ENCODE measurements at regions not wholly inside any gene's neighbourhood (a gene's known extent, or its start where the extent isn't known, plus 50 kb on each side); places are given as distances from the start of the nearest gene placed in this dataset.
"Not testable (repeated sequence)": the region's sequence is repeated elsewhere in the genome, so short reads cannot be mapped to it uniquely, and the experiment has no call there.

DNA sequence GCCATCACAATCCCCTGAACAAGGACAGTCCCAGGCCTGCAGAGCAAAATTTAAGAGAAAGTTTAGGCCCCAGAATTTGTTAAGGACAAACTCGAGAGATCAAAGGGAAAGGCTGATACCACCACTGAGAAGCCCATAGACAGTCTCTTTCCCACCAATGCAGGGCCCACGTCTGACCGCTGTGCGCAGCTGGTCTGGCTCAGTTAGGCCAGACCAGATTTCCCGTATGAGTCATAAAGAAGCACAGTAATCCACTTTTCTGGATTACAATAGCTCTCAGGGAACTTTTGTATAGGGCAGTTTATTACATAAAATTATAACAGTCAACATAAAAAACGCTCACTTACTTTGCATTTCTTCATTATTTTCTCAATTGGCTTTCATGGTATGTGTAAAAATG, 259.5 kb downstream of the RCHY1 start:
- Mint-ChIP-seq H3K36me3 (no peaks in the 10 kb centered on the region), H3K27ac (no peak overlapping the region), H3K27me3 (no peaks in the 10 kb centered on the region), H3K9me3 (peaks cover 3% of the 10 kb centered on the region), H3K4me3 (no peak overlapping the region), H3K4me1 (ENCODE audit: low read depth in 2 of 2) (no peaks in the 10 kb centered on the region)
- DNase-seq (ENCODE audit: low spot score) (no peak), ATAC-seq (no peak)

DNA sequence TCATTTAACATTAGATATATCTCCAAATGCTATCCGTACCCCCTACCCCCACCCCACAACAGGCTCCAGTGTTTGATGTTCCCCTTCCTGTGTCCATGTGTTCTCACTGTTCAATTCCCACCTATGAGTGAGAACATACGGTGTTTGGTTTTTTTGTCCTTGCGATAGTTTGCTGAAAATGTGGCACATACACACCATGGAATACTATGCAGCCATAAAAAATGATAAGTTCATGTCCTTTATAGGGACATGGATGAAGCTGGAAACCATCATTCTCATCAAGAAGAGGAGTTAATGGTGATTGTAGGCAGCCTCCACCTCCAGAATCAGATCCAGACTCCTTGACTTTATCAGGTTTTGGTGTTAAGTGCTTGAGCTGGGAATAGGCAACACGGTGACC, 261.1 kb downstream of the RCHY1 start:
- not testable (repeated sequence) for H3K27ac Mint-ChIP-seq; ATAC-seq; H3K36me3 Mint-ChIP-seq; DNase-seq (ENCODE audit: low spot score); H3K4me3 Mint-ChIP-seq; H3K9me3 Mint-ChIP-seq; H3K4me1 Mint-ChIP-seq (ENCODE audit: low read depth in 2 of 2); H3K27me3 Mint-ChIP-seq

DNA sequence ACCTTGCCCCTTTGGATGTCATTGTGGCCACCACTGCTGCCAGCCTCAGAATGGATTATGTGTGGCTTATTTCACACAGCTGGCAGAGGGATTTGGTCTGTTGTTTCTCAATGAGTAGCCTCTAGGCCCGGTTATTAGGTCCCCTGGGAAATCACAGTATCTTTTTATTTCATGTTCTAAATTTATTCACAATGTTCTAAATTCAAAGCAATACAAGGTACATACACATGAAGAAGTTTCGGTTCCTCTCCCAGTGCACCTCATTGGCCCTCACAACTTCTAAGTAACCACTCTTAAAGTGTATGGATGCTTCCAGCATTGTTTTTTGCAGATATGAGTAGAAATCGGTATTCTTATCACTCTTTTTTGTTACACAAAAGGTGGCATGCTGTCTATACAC, 262.7 kb downstream of the RCHY1 start:
- no peak overlapping the region for H3K4me3 Mint-ChIP-seq
- H3K9me3 Mint-ChIP-seq, result peaks cover 3% of the 10 kb centered on the region
- ATAC-seq (no peak), DNase-seq (ENCODE audit: low spot score) (no peak)
- H3K4me1 Mint-ChIP-seq (ENCODE audit: low read depth in 2 of 2), result no peaks in the 10 kb centered on the region
- no peaks in the 10 kb centered on the region for H3K27me3 Mint-ChIP-seq
- H3K36me3 Mint-ChIP-seq, result no peaks in the 10 kb centered on the region
- H3K27ac Mint-ChIP-seq, result no peak overlapping the region

DNA sequence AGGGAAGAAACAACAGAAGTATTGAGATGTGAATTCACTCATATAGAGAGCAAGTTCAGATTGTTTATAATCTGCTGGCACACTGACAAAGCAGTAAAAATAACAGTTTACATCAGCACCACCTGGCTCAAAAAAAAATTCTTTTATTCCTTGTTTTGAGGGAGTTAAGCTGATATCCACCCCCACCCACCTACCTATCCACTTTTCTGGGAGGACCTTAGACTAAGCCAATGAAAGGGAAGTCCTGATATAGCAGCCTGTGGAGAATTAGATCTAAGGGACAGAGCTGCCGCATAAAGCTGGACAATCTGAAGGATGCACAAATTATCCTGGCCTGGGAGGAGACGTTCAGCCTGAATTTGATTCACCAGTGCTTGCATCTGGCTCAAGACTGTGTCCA, 264.5 kb downstream of the RCHY1 start:
- DNase-seq (ENCODE audit: low spot score) (no peak), ATAC-seq (no peak)
- no peaks in the 10 kb centered on the region for H3K9me3 Mint-ChIP-seq
- H3K36me3 Mint-ChIP-seq, result no peaks in the 10 kb centered on the region
- no peak overlapping the region for H3K27ac Mint-ChIP-seq
- no peaks in the 10 kb centered on the region for H3K4me1 Mint-ChIP-seq (ENCODE audit: low read depth in 2 of 2)
- no peaks in the 10 kb centered on the region for H3K27me3 Mint-ChIP-seq
- H3K4me3 Mint-ChIP-seq, result no peak overlapping the region

DNA sequence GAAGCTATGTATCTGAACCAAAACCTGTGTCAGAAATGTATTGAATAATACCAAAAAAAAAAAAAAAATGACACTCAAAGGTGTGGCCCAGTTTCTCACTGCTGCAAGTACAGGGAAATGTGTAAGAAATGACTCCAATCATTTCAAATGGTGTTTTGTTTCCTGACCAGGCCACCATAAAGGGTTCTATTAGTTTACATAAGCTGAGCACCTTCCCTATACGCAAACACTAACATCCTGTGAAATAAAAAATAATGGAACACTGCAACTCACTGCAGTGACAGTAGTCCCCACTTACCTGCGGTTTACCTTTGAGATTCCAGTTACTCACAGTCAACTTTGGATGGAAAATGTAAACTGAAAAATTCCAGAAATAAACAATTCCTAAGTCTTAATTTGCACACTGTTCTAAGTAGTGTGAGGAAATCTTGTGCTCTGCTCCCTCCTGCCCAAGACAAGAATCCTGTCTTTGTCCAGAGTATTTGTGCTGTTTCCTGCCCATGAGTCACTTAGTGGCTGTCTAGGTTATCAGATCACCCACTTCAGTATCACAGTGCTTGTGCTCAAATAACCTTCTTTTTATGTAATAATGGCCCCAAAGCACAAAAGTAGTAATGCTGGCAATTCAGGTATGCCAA, 265.3 kb downstream of the RCHY1 start:
- Mint-ChIP-seq H3K9me3 (no peaks in the 10 kb centered on the region), H3K27ac (no peak overlapping the region), H3K36me3 (no peaks in the 10 kb centered on the region), H3K4me3 (no peak overlapping the region), H3K27me3 (no peaks in the 10 kb centered on the region), H3K4me1 (ENCODE audit: low read depth in 2 of 2) (no peaks in the 10 kb centered on the region)
- no peak for ATAC-seq
- DNase-seq (ENCODE audit: low spot score), result no peak

DNA sequence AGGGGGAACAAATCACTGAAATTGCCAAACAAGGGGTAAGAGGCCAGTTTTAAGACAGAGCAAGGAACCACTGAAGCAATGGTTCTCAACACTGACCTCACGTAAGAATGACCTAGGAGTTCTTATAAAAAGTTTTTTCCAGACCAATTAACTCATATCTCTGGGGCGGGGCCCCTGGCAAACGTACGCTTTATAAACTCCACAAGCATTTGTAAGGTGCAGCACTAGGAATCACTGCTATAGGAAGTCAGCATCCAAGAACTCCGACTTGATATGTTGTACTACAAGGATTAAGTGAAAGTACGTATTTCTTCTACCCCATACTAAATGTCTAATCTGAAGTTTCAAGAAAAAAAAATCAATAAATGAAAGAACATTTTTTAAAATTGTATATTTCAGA, 269.9 kb downstream of the RCHY1 start:
- Mint-ChIP-seq H3K36me3 (no peaks in the 10 kb centered on the region), H3K27ac (no peak overlapping the region), H3K27me3 (no peaks in the 10 kb centered on the region), H3K4me1 (ENCODE audit: low read depth in 2 of 2) (no peaks in the 10 kb centered on the region), H3K4me3 (no peak overlapping the region), H3K9me3 (peaks cover 3% of the 10 kb centered on the region)
- no peak for ATAC-seq
- no peak for DNase-seq (ENCODE audit: low spot score)

DNA sequence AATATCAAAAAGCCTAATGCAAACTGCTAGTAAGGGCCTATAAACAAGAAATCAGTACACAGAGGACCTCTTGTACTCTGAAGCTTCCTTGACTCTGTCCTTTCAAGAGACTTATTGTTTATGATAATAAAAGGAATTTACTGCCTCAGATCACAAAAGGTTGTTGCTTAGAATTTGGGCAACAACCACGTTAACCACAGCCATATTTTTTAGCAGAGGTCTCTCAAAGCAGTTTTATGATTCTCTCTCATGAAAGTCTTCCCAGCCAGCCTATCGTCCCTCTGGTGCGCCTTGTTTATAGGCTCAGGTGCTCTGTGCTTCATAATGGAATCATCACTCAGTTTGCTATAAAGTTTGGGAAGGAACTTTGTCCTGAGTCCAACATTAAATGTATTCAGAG, 270.6 kb downstream of the RCHY1 start:
- no peak overlapping the region for H3K4me3 Mint-ChIP-seq
- no peak for ATAC-seq
- H3K9me3 Mint-ChIP-seq, result peaks cover 3% of the 10 kb centered on the region
- H3K27me3 Mint-ChIP-seq, result no peaks in the 10 kb centered on the region
- no peak overlapping the region for H3K27ac Mint-ChIP-seq
- no peaks in the 10 kb centered on the region for H3K36me3 Mint-ChIP-seq
- H3K4me1 Mint-ChIP-seq (ENCODE audit: low read depth in 2 of 2), result no peaks in the 10 kb centered on the region
- DNase-seq (ENCODE audit: low spot score), result no peak

DNA sequence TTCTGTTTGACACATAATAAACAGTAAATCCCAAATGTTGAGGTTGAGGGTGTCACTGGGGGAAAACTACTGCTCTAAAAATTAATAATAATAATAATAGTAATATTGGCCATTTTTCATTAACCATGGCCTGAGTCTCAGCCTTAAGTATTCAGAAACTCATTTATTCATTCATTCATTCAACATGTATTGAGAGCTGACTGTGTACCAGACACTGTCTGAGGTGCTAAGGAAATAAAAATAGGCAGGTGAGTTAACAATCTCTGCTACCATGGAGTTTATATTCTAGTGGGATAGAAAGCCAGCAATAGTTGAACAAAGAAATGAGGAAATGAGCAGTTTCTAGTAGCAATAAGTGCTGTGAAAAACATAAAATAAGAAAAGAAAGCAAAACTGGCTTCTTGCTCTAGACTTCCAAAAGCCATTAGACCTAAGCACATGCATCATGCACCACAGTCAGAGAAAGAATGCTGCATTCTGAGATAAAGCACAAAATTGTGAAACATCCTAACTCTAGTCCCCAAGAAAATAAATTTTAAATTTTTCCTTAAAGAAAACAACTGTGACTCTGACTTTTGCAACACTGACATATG, 278.7 kb downstream of the RCHY1 start:
- Mint-ChIP-seq H3K4me1 (ENCODE audit: low read depth in 2 of 2) (no peaks in the 10 kb centered on the region), H3K4me3 (no peak overlapping the region), H3K27ac (no peak overlapping the region), H3K27me3 (no peaks in the 10 kb centered on the region), H3K9me3 (peaks cover 5% of the 10 kb centered on the region), H3K36me3 (no peaks in the 10 kb centered on the region)
- ATAC-seq (no peak), DNase-seq (ENCODE audit: low spot score) (no peak)

DNA sequence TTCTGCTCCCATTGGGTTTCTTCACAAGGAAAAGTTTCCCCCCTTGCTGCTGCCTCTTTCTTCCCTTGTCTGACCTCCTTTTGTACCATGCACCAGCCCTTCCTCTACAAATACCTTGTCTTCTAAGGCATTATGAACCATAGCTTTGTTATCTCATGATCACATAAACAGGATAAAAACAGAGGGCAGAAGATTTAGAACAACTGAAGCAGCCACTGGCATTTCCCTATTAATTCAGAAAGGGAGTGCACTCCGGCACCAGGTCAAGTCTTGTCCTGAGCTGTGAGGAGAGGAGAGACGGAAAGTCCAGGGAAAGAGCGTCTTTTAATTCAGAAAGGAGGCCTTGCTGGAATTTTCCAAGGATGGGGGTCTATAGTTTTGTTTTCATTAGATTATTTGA, 281.7 kb downstream of the RCHY1 start:
- DNase-seq (ENCODE audit: low spot score) (no peak), ATAC-seq (no peak)
- Mint-ChIP-seq H3K27me3 (no peaks in the 10 kb centered on the region), H3K27ac (no peak overlapping the region), H3K4me1 (ENCODE audit: low read depth in 2 of 2) (no peaks in the 10 kb centered on the region), H3K36me3 (no peaks in the 10 kb centered on the region), H3K4me3 (no peak overlapping the region), H3K9me3 (peaks cover 5% of the 10 kb centered on the region)

DNA sequence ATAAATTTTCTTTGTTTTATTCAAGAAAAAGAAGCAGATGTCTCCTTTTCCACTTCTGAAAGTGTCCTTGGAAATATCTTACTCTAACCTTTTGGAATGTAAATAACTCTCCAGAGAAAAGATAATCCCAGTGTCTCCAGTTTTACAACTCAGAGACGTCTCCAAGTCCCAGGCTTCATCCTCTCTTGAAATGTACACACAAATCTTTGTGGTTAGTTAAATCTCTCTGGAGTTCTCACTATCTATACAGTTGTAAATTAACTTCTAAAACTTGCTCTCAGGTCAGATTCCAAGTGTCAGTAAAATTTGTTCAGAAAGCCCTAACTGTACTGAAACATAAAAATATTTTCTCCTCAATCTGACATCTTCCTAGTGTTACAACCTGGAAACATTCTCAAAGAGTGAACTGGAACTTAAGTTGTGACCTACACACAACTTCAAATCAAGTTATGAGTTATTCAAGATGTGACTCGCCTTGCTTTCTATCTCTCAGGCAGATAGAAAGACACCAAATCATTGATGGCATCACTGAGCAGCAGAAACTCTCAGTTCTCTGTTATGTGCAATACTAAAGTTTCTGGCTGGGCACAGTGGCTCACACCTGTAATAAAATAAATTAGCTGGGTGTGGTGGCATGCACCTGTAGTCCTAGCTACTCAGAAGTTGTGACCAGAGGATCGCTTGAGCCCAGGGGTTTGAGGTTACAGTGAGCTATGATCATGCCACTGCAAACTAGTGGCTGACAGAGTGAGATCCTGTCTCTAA, 284.2 kb downstream of the RCHY1 start:
- DNase-seq (ENCODE audit: low spot score) (no peak), ATAC-seq (no peak)
- peaks cover 5% of the 10 kb centered on the region for H3K9me3 Mint-ChIP-seq
- no peak overlapping the region for H3K4me3 Mint-ChIP-seq
- H3K36me3 Mint-ChIP-seq, result no peaks in the 10 kb centered on the region
- H3K27me3 Mint-ChIP-seq, result no peaks in the 10 kb centered on the region
- H3K27ac Mint-ChIP-seq, result no peak overlapping the region
- no peaks in the 10 kb centered on the region for H3K4me1 Mint-ChIP-seq (ENCODE audit: low read depth in 2 of 2)

DNA sequence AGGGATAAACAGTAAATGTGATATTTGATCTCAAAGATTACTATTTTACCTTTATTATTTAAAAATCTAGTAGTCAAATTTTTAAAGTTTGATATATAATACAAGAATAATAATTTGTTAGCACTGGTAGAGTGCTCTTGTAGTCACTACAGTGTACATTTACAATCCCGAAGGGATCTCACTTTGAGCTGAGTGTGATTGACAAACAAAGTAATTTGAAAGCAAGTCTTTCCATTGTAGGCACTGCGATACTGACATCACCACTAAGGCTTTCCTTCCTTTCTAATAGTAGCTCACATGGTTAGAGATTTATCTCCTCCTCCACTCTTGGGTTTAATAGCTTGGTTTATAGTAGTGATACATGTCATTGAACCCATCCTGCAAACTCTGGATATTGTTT, 280.6 kb downstream of the PARM1 start:
- DNase-seq (ENCODE audit: low spot score), result no peak
- H3K36me3 Mint-ChIP-seq, result no peaks in the 10 kb centered on the region
- H3K9me3 Mint-ChIP-seq, result peaks cover 7% of the 10 kb centered on the region
- H3K4me1 Mint-ChIP-seq (ENCODE audit: low read depth in 2 of 2), result no peaks in the 10 kb centered on the region
- no peak overlapping the region for H3K4me3 Mint-ChIP-seq
- no peaks in the 10 kb centered on the region for H3K27me3 Mint-ChIP-seq
- ATAC-seq, result no peak
- no peak overlapping the region for H3K27ac Mint-ChIP-seq

DNA sequence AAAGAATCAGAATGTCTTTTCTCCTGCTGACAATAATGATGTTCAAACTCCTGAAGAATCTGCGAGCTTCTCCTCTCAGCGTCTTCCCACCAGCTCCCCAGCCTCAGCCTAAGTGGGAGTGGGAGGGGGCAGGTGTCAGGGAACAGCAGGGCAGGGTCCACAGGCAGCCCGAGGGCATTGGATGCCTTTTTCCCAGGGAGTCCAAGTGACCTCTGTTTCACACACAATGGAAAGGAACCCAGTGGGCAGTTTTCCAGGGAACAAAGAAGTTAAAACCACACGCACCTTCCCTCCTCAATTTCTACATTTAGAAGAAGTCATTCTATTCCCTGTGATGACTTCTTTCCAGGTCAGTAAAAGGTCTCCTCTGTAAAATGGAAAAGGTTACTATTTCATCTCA, 278.5 kb downstream of the PARM1 start:
- Mint-ChIP-seq H3K27ac (no peak overlapping the region), H3K9me3 (peaks cover 4% of the 10 kb centered on the region), H3K36me3 (no peaks in the 10 kb centered on the region), H3K27me3 (no peaks in the 10 kb centered on the region), H3K4me3 (no peak overlapping the region), H3K4me1 (ENCODE audit: low read depth in 2 of 2) (no peaks in the 10 kb centered on the region)
- DNase-seq (ENCODE audit: low spot score), result no peak
- ATAC-seq, result no peak

DNA sequence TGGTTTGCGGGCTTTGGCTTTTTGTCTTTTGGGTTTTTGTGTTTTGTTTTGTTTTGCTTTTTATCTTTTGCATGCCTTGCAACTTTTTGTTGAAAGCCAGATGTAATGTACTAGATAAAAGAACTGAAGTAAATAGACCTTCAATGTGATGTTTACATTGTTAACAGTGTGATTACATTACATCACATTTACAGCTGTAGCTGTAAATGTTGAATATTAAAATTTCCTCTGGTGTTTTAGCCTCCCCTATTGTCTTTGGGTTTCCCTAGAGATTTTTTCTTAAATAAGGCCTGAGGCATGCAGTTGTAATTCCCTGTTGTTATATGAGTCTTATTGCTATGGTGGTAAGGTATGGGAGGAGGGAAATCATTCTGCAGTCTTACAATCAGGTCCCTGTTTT, 275.0 kb downstream of the PARM1 start:
- H3K4me3 Mint-ChIP-seq, result no peak overlapping the region

DNA sequence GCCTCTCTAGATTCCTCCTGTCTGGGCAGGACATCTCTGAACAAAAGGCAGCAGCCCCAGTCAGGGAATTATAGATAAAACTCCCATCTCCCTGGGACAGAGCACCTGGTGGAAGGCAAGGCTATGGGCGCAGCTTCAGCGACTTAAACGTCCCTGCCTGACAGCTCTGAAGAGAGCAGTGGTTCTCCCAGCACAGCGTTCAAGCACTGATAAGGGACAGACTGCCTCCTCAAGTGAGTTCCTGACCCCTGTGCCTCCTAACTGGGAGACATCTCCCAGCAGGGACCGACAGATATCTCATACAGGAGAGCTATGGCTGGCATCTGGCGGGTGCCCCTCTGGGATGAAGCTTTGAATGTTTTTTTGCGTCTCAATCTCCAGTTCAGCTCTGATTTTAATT, 262.2 kb downstream of the PARM1 start:
- H3K27me3 Mint-ChIP-seq, result no peaks in the 10 kb centered on the region
- peaks cover 9% of the 10 kb centered on the region for H3K9me3 Mint-ChIP-seq
- H3K4me1 Mint-ChIP-seq (ENCODE audit: low read depth in 2 of 2), result no peaks in the 10 kb centered on the region
- H3K36me3 Mint-ChIP-seq, result no peaks in the 10 kb centered on the region
- no peak overlapping the region for H3K4me3 Mint-ChIP-seq
- ATAC-seq (no peak), DNase-seq (ENCODE audit: low spot score) (no peak)
- no peak overlapping the region for H3K27ac Mint-ChIP-seq

More for the DNA sequence above, 275.0 kb downstream of the PARM1 start:
- ATAC-seq, result no peak
- Mint-ChIP-seq H3K4me1 (ENCODE audit: low read depth in 2 of 2) (no peaks in the 10 kb centered on the region), H3K9me3 (peaks cover 8% of the 10 kb centered on the region), H3K36me3 (no peaks in the 10 kb centered on the region), H3K27me3 (no peaks in the 10 kb centered on the region), H3K27ac (no peak overlapping the region)
- DNase-seq (ENCODE audit: low spot score), result no peak

All from natural killer cell treated with Interleukin-12 subunit alpha and Interleukin-12 subunit beta and Interleukin-15 and Interleukin-18, amount 100 ng/mL, for 72 hours (primary cell).